ENCODE measurements at regions not wholly inside any gene's neighbourhood (a gene's known extent, or its start where the extent isn't known, plus 50 kb on each side); places are given as distances from the start of the nearest gene placed in this dataset.

DNA sequence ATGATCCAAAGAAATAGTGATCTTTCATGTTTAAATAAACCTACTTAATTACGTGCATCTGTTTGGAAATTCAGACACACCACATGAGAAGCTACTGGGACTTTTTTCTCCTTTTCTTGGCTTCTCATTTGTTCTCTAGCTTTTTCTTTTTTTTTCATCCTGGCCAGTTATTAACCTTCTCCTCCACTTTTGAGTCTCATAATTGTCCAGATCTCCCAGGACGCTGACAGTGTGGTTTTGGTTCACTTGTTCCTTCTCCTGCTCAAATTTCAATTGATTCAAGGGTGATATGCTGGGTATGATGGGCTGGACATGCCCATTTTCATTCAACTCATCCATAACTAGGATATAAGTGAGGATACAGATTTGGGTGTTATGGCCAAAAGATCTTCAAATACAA lies 152.3 kb downstream of the TM9SF2 start:
- TF ChIP-seq POLR2A (IDR thresholded peaks at IDR 0.05; ENCODE audit: low read depth, low read length), result no peak
- no peak for TF ChIP-seq TAF1 (IDR thresholded peaks at IDR 0.05; ENCODE audit: borderline replicate concordance, low read depth, low read length)
- TF ChIP-seq POLR2AphosphoS5 (IDR thresholded peaks at IDR 0.05; ENCODE audit: low read depth, low read length), result no peak

All from GM12892 (cell line).